ENCODE measurements at regions not wholly inside any gene's neighbourhood (a gene's known extent, or its start where the extent isn't known, plus 50 kb on each side); places are given as distances from the start of the nearest gene placed in this dataset.

DNA sequence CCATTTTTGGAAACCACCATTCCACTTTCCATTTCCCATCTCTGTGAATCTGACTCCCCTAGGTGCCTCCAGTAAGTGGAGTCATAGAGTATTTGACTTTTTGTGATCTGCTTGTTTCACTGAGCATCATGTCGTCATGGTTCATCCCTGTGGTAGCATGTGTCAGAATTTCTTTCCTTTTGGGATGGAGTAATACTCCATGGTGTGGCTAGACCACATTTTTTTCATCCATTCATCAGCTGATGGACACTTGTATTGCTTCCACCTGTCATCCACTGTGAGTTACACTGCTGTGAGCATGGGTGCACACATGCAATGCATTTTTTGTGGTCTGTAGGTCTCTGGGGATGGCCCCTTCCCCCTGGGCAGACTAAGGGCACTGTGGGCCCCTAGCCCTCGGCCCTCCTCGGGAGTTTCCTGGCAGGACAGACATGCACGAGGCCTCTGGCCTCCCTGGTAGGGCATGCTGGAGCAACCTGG, 115.9 kb downstream of the GADD45G start:
- no peak for TF ChIP-seq ZBTB7A (IDR thresholded peaks at IDR 0.05; ENCODE audit: low read depth)
- no peak for TF ChIP-seq NFIC (IDR thresholded peaks at IDR 0.05)
- TF ChIP-seq, protein P1, sequence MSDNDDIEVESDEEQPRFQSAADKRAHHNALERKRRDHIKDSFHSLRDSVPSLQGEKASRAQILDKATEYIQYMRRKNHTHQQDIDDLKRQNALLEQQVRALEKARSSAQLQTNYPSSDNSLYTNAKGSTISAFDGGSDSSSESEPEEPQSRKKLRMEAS (IDR thresholded peaks at IDR 0.05), result no peak
- TF ChIP-seq TCF12 (IDR thresholded peaks at IDR 0.05; ENCODE audit: low read depth), result no peak
- no peak for TF ChIP-seq YY1 (IDR thresholded peaks at IDR 0.05; ENCODE audit: low read depth)
- no peak for TF ChIP-seq EP300 (IDR thresholded peaks at IDR 0.05; ENCODE audit: borderline replicate concordance)
- no peak for TF ChIP-seq TEAD4 (IDR thresholded peaks at IDR 0.05)
- TF ChIP-seq CREB1 (IDR thresholded peaks at IDR 0.05; ENCODE audit: low read depth), result no peak
- no peak for TF ChIP-seq EGR1 (IDR thresholded peaks at IDR 0.05)
- TF ChIP-seq, protein P2, sequence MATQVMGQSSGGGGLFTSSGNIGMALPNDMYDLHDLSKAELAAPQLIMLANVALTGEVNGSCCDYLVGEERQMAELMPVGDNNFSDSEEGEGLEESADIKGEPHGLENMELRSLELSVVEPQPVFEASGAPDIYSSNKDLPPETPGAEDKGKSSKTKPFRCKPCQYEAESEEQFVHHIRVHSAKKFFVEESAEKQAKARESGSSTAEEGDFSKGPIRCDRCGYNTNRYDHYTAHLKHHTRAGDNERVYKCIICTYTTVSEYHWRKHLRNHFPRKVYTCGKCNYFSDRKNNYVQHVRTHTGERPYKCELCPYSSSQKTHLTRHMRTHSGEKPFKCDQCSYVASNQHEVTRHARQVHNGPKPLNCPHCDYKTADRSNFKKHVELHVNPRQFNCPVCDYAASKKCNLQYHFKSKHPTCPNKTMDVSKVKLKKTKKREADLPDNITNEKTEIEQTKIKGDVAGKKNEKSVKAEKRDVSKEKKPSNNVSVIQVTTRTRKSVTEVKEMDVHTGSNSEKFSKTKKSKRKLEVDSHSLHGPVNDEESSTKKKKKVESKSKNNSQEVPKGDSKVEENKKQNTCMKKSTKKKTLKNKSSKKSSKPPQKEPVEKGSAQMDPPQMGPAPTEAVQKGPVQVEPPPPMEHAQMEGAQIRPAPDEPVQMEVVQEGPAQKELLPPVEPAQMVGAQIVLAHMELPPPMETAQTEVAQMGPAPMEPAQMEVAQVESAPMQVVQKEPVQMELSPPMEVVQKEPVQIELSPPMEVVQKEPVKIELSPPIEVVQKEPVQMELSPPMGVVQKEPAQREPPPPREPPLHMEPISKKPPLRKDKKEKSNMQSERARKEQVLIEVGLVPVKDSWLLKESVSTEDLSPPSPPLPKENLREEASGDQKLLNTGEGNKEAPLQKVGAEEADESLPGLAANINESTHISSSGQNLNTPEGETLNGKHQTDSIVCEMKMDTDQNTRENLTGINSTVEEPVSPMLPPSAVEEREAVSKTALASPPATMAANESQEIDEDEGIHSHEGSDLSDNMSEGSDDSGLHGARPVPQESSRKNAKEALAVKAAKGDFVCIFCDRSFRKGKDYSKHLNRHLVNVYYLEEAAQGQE (IDR thresholded peaks at IDR 0.05; ENCODE audit: low read depth), result no peak
- no peak for TF ChIP-seq RAD21 (IDR thresholded peaks at IDR 0.05; ENCODE audit: low read depth)
- TF ChIP-seq FOXM1 (IDR thresholded peaks at IDR 0.05; ENCODE audit: borderline replicate concordance, low read depth), result no peak

DNA sequence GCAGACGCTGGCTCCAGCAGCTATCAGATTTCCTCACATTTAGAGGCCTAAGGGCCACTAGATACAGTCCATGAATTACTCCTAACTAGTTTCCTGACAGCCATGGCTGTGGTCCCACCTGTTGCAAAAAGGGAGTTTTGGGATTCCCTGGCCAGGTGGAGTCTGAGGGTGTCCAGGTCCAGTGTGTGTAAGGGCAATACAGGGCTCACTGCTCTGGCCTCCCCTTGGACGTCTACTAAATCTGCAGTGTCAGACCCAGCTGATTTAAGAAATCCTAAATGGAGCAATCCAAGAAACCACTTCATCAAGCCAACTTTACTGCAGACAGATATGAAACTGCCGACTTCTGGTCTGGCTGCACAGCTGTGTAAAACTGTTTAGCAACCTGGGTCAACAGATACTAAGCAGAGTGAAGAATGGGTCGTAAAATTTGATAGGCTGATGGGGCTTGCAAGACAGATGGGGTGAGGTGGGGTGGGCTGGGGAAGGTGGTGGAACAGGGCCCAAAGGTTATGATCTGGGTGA, 116.4 kb downstream of the GADD45G start:
- no peak for TF ChIP-seq ZBTB7A (IDR thresholded peaks at IDR 0.05; ENCODE audit: low read depth)
- TF ChIP-seq, protein P2 (IDR thresholded peaks at IDR 0.05; ENCODE audit: low read depth), result no peak
- TF ChIP-seq, protein P3, sequence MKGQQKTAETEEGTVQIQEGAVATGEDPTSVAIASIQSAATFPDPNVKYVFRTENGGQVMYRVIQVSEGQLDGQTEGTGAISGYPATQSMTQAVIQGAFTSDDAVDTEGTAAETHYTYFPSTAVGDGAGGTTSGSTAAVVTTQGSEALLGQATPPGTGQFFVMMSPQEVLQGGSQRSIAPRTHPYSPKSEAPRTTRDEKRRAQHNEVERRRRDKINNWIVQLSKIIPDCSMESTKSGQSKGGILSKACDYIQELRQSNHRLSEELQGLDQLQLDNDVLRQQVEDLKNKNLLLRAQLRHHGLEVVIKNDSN (IDR thresholded peaks at IDR 0.05), result no peak
- TF ChIP-seq RAD21 (IDR thresholded peaks at IDR 0.05; ENCODE audit: low read depth), result no peak
- TF ChIP-seq TCF12 (IDR thresholded peaks at IDR 0.05; ENCODE audit: low read depth), result no peak
- no peak for TF ChIP-seq CREB1 (IDR thresholded peaks at IDR 0.05; ENCODE audit: low read depth)
- no peak for TF ChIP-seq TEAD4 (IDR thresholded peaks at IDR 0.05)
- TF ChIP-seq EP300 (IDR thresholded peaks at IDR 0.05; ENCODE audit: borderline replicate concordance), result no peak
- TF ChIP-seq, protein P1 (IDR thresholded peaks at IDR 0.05), result no peak
- no peak for TF ChIP-seq CEBPB (IDR thresholded peaks at IDR 0.05)
- no peak for TF ChIP-seq FOXM1 (IDR thresholded peaks at IDR 0.05; ENCODE audit: borderline replicate concordance, low read depth)
- TF ChIP-seq YY1 (IDR thresholded peaks at IDR 0.05; ENCODE audit: low read depth), result no peak

- TF ChIP-seq TCF12 (IDR thresholded peaks at IDR 0.05; ENCODE audit: low read depth) (no peak), EGR1 (IDR thresholded peaks at IDR 0.05) (no peak), YY1 (IDR thresholded peaks at IDR 0.05; ENCODE audit: low read depth) (no peak), ZBTB7A (IDR thresholded peaks at IDR 0.05; ENCODE audit: low read depth) (no peak), CREB1 (IDR thresholded peaks at IDR 0.05; ENCODE audit: low read depth) (no peak), TEAD4 (IDR thresholded peaks at IDR 0.05) (no peak), FOXM1 (IDR thresholded peaks at IDR 0.05; ENCODE audit: borderline replicate concordance, low read depth) (no peak), TAF1 (IDR thresholded peaks at IDR 0.05; ENCODE audit: low read depth) (no peak), RAD21 (IDR thresholded peaks at IDR 0.05; ENCODE audit: low read depth) (no peak), EP300 (IDR thresholded peaks at IDR 0.05; ENCODE audit: borderline replicate concordance) (no peak), NFIC (IDR thresholded peaks at IDR 0.05) (no peak), CEBPB (IDR thresholded peaks at IDR 0.05) (no peak)
- TF ChIP-seq, protein P2 (IDR thresholded peaks at IDR 0.05; ENCODE audit: low read depth), result no peak
- TF ChIP-seq, protein P1 (IDR thresholded peaks at IDR 0.05), result no peak
- TF ChIP-seq, protein P3 (IDR thresholded peaks at IDR 0.05), result no peak
These were observed 117.2 kb downstream of the GADD45G start for GRCh38 chr9:89721971-89722530.

DNA sequence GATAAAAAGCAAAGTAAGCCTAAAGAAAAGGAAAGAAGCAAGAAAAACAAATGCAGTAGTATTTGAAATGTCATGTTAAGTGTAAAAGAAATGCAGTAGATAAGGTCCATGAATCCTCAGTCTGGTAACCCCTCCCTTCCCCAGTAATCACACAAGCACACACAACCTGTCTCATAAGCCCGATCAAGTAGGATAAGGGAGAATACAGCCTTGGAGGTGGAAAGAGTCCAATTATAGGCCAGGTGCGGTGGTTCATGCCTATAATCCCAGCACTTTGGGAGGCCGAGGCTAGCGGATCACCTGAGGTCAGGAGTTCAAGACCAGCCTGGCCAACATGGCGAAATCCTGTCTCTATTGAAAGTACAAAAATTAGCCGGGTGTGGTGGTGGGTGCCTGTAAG, 117.9 kb downstream of the GADD45G start:
- TF ChIP-seq FOXM1 (IDR thresholded peaks at IDR 0.05; ENCODE audit: borderline replicate concordance, low read depth) (no peak), RAD21 (IDR thresholded peaks at IDR 0.05; ENCODE audit: low read depth) (no peak), TAF1 (IDR thresholded peaks at IDR 0.05; ENCODE audit: low read depth) (no peak), CEBPB (IDR thresholded peaks at IDR 0.05) (no peak), CREB1 (IDR thresholded peaks at IDR 0.05; ENCODE audit: low read depth) (no peak), YY1 (IDR thresholded peaks at IDR 0.05; ENCODE audit: low read depth) (no peak), ZBTB7A (IDR thresholded peaks at IDR 0.05; ENCODE audit: low read depth) (no peak), TCF12 (IDR thresholded peaks at IDR 0.05; ENCODE audit: low read depth) (no peak), EGR1 (IDR thresholded peaks at IDR 0.05) (no peak), NFIC (IDR thresholded peaks at IDR 0.05) (no peak), EP300 (IDR thresholded peaks at IDR 0.05; ENCODE audit: borderline replicate concordance) (no peak), TEAD4 (IDR thresholded peaks at IDR 0.05) (no peak)
- TF ChIP-seq, protein P1 (IDR thresholded peaks at IDR 0.05), result no peak
- TF ChIP-seq, protein P2 (IDR thresholded peaks at IDR 0.05; ENCODE audit: low read depth), result no peak
- TF ChIP-seq, protein P3 (IDR thresholded peaks at IDR 0.05), result no peak
